Nephron (organoid): ENCODE measurements at regions not wholly inside any gene's neighbourhood (a gene's known extent, or its start where the extent isn't known, plus 50 kb on each side); places are given as distances from the start of the nearest gene placed in this dataset.

Experiments used
- H3K27ac Mint-ChIP-seq, 3 experiments: 2 replicates each; pipeline ENCODE4 v1.8.0; 2020; ENCODE audit warnings: mixed read lengths in 3 of 3, mild to moderate bottlenecking in 2 of 3, moderate library complexity in 1 of 3
- H3K27me3 Mint-ChIP-seq: 2 replicates; pipeline ENCODE4 v1.8.0; 2021; ENCODE audit warnings: low read depth, mild to moderate bottlenecking, moderate library complexity, mixed read lengths
- H3K36me3 Mint-ChIP-seq: 2 replicates; pipeline ENCODE4 v1.8.0; 2020; ENCODE audit warnings: low read depth, mixed read lengths
- H3K4me1 Mint-ChIP-seq: 2 replicates; pipeline ENCODE4 v1.8.0; 2020; ENCODE audit warnings: mixed read lengths
- H3K4me3 Mint-ChIP-seq, 3 experiments: 2 replicates each; pipeline ENCODE4 v1.8.0; 2020; ENCODE audit warnings: mild to moderate bottlenecking in 3 of 3, mixed read lengths in 3 of 3, moderate library complexity in 2 of 3
- H3K9me3 Mint-ChIP-seq: 2 replicates; pipeline ENCODE4 v1.8.0; 2020; ENCODE audit warnings: mixed read lengths
- TF ChIP-seq, protein P1 (sequence below), 3 experiments: fragments of 200-600 bp; sonication (generic); IDR thresholded peaks; one replicate each; pipeline ENCODE4 v1.5.0; 2021; ENCODE audit warnings: antibody characterized with exemption in 3 of 3; ENCODE audit not compliant: unreplicated experiment in 3 of 3

DNA sequence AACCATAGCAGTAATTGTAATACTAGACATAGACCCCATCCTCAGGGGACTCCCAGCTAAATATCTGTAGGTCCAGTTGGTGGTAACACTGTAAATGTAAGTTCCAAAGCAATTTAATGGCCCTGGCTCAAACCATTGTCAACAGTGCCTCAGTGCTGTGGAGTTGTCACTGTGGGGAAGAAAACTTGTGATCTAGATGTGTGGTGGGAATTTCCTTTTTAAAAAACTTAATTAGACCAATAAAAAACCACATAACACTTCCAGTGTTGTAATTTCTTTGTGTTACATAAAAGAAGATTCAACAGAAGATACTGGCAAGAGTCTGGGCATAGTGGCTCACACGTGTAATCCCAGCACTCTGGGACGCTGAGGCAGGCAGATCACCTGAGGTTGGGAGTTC, 138.6 kb upstream of the UMPS start:
- Mint-ChIP-seq H3K4me1 (no peaks in the 10 kb centered on the region), H3K9me3 (no peaks in the 10 kb centered on the region), H3K27me3 (peaks cover 3% of the 10 kb centered on the region), H3K4me3 (no peak overlapping the region), H3K27ac (no peak overlapping the region), H3K36me3 (peaks cover 3% of the 10 kb centered on the region)
- TF ChIP-seq, protein P1, sequence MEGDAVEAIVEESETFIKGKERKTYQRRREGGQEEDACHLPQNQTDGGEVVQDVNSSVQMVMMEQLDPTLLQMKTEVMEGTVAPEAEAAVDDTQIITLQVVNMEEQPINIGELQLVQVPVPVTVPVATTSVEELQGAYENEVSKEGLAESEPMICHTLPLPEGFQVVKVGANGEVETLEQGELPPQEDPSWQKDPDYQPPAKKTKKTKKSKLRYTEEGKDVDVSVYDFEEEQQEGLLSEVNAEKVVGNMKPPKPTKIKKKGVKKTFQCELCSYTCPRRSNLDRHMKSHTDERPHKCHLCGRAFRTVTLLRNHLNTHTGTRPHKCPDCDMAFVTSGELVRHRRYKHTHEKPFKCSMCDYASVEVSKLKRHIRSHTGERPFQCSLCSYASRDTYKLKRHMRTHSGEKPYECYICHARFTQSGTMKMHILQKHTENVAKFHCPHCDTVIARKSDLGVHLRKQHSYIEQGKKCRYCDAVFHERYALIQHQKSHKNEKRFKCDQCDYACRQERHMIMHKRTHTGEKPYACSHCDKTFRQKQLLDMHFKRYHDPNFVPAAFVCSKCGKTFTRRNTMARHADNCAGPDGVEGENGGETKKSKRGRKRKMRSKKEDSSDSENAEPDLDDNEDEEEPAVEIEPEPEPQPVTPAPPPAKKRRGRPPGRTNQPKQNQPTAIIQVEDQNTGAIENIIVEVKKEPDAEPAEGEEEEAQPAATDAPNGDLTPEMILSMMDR (IDR thresholded peaks at IDR 0.05; ENCODE audit: unreplicated experiment in 3 of 3), result no peak

DNA sequence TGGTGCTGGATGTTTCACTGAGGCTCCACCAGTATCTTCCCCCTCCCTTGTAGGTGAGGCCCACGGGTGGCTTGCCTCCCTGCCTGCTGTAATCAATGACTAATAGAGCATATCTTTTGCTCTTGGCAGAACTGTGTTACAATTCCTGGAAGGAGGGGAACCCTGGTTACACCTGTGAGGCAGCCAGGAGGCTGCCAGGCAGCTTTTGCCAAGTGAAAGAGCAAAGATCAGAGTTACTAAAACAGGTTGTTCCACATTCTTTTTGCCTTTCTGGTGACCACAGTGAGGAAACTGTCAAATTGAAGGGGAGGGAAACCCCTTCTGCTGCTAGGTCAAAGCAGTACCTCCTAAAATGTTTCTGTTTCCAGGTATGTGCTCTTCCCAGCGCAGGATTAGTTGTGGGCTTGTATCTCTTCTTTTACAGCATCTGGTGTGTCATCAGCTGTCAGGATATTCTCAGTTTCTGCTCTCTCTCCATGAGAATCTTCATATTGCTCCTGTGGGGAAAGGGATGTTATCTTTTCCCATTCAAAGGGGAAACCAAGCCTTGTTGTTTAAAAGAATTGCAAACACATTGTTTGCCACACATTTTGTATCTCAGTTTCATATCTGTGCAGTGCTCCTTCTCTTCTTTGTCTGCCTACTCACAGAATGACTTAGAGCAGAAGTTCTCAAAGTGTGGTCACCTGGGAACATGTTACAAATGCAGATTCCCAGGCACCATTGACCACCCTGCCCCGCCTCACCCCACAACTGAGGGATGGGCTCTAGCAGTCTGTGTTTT, 137.4 kb upstream of the UMPS start:
- TF ChIP-seq, protein P1 (IDR thresholded peaks at IDR 0.05; ENCODE audit: unreplicated experiment in 3 of 3), result no peak
- Mint-ChIP-seq H3K4me3 (no peak overlapping the region), H3K27me3 (no peaks in the 10 kb centered on the region), H3K27ac (peak overlapping the region in 1 of 3 experiments; percentile 63), H3K36me3 (peaks cover 3% of the 10 kb centered on the region), H3K9me3 (no peaks in the 10 kb centered on the region), H3K4me1 (no peaks in the 10 kb centered on the region)

DNA sequence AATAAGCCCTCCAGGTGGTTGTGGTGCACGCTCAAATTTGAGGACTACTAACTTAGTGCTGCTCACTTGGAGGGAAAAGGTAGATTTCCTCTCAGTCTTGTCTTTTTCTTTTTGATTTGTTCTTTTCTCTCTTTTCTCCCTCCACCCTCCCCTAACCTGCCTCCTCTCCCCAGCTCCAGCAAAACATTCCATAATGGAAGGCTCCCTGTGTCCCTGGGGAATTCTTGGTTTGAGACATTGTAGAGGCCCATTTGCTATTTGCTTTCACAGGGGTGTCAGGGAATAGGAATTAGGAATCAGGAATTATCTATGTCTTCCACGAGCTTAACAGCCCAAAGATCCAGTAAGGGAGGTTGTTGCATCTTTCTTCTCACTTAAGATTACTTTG, 136.8 kb upstream of the UMPS start:
- H3K4me3 Mint-ChIP-seq, result no peak overlapping the region
- H3K36me3 Mint-ChIP-seq, result peaks cover 3% of the 10 kb centered on the region
- H3K27ac Mint-ChIP-seq, result no peak overlapping the region
- H3K27me3 Mint-ChIP-seq, result no peaks in the 10 kb centered on the region
- no peaks in the 10 kb centered on the region for H3K9me3 Mint-ChIP-seq
- TF ChIP-seq, protein P1 (IDR thresholded peaks at IDR 0.05; ENCODE audit: unreplicated experiment in 3 of 3), result no peak
- H3K4me1 Mint-ChIP-seq, result no peaks in the 10 kb centered on the region

DNA sequence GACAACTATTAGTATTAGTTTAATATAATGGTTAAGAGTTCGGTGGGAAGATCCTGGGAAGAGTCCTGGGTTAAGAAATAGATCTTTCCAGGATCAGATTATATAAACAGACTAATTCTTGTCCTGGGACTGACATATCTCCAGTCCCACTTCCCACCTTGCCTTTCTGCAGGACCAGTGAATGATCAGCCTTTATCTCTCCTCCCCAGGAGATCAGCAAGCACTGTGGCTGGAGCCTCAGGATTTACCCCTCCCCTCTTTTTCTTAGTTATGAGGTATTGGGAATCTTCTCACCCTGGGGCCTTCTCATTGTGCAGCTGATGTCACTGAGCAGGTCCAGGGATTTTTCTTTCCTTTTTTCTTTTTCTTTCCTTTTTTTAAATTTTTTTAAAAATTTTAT, 135.7 kb upstream of the UMPS start:
- H3K4me1 Mint-ChIP-seq, result no peaks in the 10 kb centered on the region
- no peaks in the 10 kb centered on the region for H3K27me3 Mint-ChIP-seq
- no peak overlapping the region for H3K27ac Mint-ChIP-seq
- no peak overlapping the region for H3K4me3 Mint-ChIP-seq
- no peaks in the 10 kb centered on the region for H3K36me3 Mint-ChIP-seq
- TF ChIP-seq, protein P1 (IDR thresholded peaks at IDR 0.05; ENCODE audit: unreplicated experiment in 3 of 3), result no peak
- no peaks in the 10 kb centered on the region for H3K9me3 Mint-ChIP-seq

DNA sequence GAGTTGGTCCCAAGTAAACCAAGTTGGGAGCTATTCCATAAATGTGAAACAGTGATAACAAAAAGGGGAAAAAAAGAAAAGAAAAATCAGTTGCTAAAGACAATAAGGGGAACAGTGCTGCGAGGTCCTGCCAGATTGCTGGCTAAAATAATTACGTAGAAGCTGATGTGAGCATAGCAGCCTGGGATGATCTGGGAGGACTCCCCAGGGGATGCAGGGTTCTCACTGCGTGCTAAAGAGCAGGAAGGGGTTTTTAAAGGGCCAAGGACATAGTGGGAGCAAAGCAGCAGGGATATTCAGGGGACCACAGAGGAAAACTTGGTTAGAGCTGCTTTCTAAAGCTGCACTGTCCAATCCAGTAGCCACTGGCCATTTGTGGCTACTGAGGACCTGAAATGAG, 133.0 kb upstream of the UMPS start:
- no peak overlapping the region for H3K4me3 Mint-ChIP-seq
- no peak overlapping the region for H3K27ac Mint-ChIP-seq
- peaks cover 4% of the 10 kb centered on the region for H3K4me1 Mint-ChIP-seq
- H3K27me3 Mint-ChIP-seq, result no peaks in the 10 kb centered on the region
- TF ChIP-seq, protein P1 (IDR thresholded peaks at IDR 0.05; ENCODE audit: unreplicated experiment in 3 of 3), result no peak
- no peaks in the 10 kb centered on the region for H3K9me3 Mint-ChIP-seq
- no peaks in the 10 kb centered on the region for H3K36me3 Mint-ChIP-seq

DNA sequence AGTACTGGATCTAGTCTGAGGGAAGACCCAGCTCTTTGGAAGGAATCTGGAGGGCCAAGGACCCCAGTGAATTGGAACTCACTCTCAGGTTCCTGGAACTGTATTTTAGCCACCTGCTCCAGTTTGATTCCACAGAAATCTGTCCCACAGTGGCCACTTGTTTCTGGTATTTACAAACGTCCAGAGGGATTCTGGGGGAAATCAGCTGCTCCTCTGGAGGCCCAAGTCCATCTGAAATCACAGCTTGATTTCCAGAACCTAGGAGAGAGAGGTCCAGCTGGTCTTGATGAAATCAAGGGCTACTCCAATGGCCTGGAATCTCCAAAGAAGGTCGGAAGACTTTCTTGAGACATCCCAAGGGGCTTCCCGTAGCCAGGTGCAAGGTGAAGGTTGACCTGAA, 132.3 kb upstream of the UMPS start:
- H3K27ac Mint-ChIP-seq, result no peak overlapping the region
- H3K27me3 Mint-ChIP-seq, result no peaks in the 10 kb centered on the region
- no peaks in the 10 kb centered on the region for H3K36me3 Mint-ChIP-seq
- H3K4me3 Mint-ChIP-seq, result no peak overlapping the region
- TF ChIP-seq, protein P1 (IDR thresholded peaks at IDR 0.05; ENCODE audit: unreplicated experiment in 3 of 3), result no peak
- no peaks in the 10 kb centered on the region for H3K9me3 Mint-ChIP-seq
- H3K4me1 Mint-ChIP-seq, result peaks cover 4% of the 10 kb centered on the region
